HG03521 (cell line): ENCODE measurements at regions not wholly inside any gene's neighbourhood (a gene's known extent, or its start where the extent isn't known, plus 50 kb on each side); places are given as distances from the start of the nearest gene placed in this dataset.

Experiments
- ATAC-seq: cut with Tn5 transposase; IDR thresholded peaks from one replicate; pipeline ENCODE4 v1.9.1; 2021; ENCODE audit warnings: mild to moderate bottlenecking, moderate library complexity; ENCODE audit not compliant: unreplicated experiment

DNA sequence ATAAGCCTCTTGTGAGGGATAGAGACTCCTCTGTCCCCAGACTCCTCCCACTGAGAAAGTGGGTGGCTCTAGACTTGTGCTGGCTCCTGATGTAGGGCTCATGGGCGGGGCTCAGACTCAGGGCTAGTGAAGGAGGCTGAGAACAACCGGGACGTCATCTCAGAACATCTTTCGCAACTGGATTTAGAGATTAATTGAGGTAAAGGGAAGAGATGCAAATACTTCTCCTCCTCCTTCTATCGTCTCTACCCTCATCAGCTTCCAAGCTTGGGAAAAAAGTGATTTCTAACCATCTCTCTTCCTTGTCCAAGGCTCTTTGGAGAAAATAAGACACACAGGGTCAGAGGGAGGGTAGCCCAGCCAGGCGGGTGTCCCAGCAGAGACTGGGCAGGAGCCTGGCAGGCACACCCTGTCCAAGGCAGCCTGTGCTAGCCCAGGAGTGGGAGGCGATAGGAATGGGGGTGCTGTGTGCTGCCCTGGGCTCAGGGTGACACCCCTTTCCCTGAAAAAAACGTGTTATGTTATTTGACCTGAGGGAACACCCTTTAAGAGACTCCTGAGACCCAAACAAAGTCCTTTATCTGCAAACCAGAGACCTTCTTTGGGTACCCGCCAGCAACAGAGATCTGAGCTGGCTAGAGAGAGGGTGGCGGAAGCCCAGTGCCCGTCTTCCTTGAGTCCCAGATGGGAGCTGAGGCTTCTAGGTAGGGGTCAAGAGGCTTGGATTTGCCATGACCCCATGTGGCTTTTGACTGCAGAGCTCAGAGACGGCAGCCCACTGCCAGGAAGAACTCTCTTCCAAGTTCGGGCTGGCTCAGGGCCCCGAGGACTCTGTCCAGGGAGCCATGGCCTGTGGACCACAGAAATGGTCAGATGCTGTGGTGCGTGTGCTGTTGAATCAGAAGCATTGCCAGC is 160.9 kb downstream of the ADAMTS15 start:
- no peak for ATAC-seq

DNA sequence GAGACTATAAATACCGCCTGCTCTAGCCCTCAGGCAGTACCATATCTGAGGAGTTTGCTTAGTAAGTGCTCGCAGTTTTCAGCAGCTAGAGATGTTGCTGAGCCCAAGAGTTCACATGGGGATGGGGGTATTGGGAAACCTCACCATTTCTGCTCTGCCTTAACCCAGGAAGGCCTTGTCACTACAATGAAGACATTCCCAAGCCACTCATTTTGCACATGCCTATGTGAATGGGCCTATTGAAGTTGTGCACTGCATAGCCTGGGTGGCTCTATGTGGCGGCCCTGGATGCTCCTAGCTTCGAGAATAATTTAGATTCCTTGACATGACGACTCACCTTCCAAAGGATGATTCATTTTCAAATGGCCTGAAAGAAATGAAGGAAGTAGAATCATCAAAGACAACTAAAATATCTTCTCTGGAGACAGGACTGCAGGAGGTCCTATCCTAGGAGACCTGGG is 163.4 kb downstream of the ADAMTS15 start:
- no peak for ATAC-seq

DNA sequence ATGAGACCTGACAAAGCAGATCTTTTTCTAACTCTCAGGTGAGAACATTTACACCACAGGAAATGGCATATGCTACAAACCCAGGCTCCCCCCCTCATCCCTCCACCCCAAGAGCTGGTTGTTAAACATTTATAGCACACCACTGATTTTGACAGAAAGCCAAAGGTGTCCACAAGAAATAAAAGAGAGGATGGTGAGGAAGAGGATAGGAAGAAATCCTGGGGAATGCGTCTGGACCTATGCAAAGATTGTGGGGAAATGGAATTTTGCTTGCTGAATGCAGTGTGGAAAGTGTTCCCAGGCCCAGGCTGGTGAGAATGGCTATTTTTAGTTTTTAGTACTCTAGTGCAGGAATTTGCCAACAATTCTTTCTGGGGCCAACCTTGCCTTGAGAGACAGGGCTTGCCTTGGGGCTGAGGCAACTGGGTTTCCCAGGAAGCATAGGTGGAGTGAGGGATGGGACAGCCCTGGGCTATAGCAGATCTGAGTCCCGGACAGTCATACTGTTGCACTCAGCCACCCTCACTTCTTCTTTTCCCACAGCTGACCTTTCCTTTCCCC is 163.9 kb downstream of the ADAMTS15 start:
- ATAC-seq = no peak

DNA sequence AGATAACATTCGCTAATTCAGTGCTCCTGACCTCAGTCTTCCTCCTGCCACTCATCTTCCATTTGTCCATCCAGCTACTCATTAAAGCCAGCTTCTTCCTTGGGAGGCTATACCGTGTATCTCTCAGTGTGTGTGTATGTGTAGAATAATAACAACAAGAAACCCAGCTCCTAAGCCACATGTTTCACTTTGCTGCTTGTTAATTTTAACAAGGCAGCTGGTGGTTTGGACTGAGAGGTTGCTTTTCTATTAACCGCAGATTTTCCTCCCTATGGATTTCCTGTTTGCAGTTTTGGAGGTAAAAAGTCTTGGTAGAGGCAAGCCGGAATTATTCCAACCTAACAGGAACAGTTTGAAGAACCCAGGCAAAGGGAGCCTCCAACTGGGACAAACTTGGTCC is 165.0 kb downstream of the ADAMTS15 start:
- no peak for ATAC-seq

DNA sequence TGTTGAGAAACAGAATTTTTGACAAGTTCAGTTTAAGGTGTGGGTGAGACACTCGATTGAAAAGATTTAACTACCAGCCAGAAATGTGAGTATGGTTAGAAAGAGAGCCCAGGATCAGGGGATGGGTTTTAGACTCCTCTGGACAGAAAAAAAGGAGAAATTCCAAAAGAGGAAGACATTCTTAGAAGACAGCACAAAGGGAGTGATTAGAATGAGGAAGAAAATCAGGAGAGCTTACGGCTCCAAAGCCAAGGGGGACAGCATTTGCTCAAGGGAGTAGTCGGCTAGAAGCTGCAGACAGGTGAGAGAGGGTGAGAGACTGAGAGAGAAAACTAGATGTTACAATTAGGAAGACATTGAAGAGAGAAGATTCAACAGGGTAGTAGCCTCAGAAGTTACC is 166.1 kb downstream of the ADAMTS15 start:
- ATAC-seq = no peak

DNA sequence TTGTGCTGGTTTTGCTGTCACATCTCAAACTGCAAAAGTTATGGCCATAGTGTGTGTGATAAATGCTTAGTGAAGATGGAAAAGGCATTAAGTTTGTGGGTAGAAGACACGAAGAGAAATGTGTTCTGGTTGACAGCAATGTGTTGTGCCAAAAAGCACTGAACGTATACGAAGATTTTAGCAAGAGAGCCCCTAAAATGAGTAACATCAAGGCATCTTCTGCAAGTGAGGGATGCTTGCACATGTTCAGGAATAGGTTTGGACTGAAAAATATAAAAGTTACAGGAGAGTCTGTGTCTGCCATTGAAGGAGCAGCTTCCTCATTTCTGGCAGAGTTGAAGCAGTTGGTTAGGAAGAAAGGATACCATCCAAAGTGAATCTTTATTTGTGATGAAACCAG is 167.1 kb downstream of the ADAMTS15 start:
- no peak for ATAC-seq

DNA sequence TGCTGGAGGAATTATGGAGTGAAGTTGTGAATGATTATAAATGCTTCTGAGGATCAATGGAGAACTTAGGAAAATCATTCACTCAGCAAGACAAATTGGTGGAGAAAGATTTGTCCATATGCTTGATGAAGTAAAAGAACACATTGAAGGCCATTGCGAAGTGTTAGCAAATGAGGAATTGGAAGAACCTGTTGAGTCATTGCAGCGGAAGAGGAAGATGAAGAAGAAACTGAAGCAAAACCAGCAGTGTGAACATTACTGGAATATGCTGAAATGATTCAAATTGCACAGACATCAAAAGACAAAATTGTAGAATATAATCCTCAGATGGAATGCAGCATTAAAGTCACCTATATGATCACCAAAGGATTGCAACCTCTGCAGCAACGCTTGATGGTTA is 168.1 kb downstream of the ADAMTS15 start:
- no peak for ATAC-seq

DNA sequence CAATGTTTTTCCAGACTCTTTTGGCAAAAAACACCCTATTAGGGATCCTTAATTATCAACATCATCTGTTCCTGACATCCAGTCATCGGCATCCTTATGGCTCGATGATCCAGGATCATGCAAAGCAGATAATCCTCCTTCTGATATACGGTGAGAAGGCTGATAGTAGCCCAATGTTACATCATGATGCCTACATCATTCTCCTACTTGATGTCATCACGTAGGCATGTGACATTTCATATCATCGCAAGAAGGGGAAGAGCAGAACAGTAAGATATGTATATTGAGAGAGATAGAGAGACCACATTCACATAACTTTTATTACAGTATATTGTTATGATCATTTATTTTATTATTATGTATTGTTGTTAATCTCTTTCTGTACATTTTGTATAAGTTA is 168.6 kb downstream of the ADAMTS15 start:
- ATAC-seq = no peak

DNA sequence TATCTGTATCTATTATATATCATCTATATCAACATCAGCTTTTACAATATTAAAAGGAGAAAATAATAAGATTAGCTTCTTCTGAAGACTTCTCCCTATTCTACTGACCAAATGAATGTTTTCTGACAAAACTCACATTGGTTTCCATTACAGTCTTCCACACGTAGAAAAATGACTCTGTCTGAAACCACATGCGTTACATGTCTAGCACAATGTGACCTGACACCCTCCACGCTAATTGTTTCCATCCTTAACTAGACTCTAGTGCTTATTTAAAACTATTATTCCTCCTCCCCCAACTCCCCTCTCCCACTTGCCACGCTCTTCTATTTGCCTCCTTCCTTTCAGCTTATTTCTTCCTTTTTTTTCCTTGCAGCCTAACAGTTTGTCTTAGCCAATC is 172.1 kb downstream of the ADAMTS15 start:
- ATAC-seq = no peak

DNA sequence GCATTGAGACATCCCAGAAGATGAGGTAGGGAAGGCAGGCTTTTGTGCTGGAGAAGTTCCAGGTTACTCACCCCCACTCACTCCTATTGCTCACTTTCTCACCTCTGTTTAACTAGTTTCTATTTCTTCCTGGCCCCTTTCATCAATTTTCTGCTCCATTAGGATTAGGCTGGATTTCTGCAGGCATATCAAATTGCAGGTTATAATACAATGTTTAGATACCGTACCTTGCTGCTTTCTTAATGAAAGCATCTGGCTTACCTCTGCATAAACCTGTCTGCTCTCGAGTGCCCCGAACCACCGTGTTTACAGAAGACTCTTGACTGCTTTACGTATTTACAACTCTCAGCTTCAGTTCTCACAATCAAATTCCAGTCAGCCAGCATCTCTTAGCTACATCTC is 173.7 kb downstream of the ADAMTS15 start:
- ATAC-seq = no peak

DNA sequence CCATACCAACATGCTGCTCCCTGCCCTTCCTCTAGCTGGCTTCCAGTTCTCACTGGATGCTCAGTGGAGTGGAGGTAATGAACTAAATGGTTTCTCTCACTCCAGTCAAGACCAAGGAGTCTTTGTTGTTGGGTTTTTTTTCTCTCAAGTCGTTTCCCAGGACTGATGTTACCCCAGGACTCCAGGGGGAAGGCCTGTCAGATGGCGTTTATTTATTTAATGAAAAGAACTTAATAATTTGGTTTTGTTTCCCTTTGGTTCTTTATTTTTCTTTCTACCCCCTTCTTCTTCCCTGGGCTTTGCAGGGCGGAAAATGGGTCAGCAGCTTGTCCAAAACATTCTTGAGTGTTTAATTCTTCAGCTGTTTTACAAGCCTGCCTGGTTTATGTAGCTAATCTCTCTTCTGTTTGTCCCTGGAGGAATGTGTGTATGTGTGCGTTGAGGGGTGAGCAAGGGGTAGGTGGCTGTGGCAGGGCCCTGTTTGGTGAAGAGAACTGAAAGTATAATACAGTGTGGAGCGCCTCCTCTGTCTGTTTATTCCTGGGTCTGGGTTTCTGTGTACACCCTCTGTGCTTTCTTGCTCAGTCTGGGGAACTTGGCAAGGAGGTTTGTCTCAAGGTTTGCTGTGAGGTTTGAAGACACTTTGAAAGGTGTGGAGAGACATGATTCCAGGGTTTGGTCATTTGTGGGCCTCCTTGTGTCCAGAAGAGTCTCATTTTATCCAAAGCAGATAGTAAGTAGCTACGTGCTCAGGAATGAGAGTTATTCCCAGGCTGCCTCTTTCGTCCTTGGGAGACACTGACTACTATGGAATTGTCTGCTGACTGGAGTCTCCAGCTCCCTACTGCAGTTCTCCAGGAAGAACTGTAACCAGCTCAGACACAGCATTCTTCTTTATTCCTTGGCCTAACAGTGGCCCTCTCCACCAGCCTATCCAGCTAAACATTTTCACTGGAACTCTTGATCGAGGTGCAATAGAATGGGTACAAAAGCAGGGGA is 175.5 kb downstream of the ADAMTS15 start:
- no peak for ATAC-seq

DNA sequence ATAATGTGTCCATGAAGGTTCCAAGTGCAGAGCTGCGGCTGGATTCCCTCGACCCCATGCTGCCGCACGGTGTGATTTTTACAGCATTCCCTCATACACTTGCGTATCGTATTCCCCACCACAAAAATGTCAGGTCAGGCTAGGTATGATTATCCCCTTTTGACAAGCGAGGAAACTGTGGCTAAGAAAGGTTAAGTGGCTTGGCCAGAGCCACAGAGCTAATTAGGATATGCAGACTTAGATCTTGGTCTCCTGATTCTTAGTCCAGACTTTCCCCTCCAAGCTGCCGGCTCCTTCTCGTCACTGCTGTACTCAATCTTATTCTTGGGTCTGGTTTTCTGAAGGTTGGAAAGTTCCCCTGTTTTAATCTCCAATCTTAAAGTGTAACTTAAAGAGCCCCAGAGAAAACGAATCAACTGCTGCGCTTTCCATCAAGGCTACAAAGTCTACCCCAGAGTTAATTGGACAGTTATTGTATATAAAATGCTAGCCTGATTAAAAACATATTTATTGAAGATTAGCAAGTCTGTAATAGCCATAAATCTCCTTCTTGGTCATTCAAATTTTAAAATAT is 176.6 kb downstream of the ADAMTS15 start:
- ATAC-seq = no peak

DNA sequence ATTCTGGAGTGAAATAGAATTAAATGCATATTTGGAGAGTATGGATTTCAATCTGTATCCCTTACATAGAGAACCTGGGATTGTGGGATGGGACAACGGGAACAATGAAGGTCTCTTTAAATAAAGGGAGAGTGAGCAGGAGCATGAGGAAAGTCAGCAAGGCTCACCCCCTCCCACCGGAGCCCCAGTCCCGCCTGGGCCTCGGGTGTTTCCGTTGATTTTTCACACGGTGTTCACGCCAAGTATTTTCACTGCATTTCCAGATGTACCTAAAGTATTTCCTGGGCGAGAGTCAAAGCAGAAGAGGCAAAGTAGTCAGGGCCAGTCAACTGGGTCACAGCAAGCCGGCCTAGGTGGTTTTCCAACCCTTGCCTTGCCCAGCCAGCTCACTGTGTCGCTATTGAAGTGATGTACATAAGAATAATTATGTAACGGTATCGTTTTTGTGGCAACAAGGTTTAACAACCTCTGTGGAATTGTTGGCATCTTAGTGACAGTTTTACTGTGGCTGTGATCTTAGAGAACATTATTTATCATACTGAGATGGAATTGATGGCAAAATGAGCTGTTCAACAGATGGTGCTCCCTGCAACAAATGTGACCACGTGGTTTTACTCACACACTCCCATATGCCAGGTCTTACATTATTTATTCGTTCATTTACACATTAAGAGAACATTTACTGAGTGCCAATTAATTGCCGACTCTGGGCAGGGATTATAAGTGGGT is 177.3 kb downstream of the ADAMTS15 start:
- ATAC-seq = no peak

DNA sequence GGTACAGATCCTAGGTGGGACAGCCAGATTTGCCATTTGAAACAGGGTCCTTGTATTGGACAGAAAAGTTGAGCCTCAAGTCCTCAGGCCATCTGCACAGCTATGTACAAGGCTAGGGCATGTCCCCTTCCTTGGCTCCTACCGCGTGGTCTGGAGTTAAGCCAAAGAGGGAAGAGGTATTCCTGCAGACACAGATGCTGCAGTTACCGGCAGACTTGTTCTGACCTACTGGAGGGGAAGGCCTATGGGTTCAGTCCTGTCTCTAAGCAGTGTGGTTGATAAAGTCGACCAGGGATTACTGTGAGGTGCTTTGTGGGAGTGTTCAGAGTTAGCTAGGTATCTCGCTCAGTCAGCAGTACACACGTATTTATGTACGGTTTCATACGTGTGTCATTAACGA is 180.6 kb downstream of the ADAMTS15 start:
- no peak for ATAC-seq

DNA sequence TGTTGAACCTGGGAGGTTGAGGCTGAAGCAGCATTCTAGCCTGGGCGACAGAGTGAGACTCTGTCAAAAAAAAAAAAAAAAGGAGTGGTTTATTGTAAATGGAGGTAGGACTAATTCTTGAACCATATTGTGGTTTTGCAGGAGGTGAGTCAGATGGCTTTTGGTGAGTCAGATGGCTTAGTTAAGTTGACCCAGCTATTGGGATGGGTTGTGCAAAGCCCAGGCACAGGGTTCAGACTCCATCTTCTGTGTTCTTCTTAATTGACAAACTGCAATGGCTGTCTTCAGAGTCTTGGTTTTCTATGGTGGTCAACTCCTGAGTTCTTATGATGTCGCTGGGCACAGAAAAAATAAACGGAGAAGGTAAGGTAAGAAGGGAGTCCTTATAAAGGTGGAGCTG is 182.7 kb downstream of the ADAMTS15 start:
- ATAC-seq = no peak

DNA sequence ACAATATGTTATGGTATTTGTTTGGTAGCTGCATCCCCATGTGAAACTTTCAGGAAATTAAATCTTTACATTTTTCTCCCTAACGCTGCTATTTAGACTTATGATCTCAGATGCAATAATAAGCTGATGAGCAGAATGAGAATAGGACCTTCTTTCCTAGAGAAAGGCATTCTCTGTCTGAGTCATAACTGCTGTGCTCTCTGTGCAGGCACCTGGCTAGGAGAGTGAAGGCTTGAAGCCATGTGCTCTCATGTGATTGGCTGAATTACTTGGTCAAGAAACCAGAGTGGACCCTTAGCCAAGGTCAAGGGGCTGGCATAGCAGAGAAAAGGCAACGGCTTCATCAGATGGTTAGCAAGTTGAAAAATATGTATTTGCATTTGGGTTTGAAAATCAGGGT is 185.0 kb downstream of the ADAMTS15 start:
- ATAC-seq = no peak

DNA sequence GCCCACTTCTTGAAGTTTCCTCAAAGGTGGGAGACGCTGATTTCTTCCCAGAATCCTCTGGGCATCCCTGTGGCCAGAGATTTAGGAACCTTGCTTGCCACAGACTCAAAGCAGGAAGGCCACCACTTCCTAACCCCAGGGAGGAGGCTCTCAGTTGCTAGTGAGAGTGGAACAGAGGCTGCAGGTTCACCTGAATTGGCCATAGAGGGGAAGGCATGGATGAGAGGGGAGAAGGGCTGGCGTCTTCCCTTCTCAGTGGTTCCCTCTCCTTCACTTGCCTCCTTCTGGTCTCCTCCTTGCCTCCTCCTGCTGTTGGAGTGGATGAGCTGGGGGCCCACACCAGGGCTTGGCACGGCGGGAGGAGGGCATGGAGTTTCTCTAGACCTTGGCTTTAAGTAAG is 185.7 kb downstream of the ADAMTS15 start:
- ATAC-seq = no peak

DNA sequence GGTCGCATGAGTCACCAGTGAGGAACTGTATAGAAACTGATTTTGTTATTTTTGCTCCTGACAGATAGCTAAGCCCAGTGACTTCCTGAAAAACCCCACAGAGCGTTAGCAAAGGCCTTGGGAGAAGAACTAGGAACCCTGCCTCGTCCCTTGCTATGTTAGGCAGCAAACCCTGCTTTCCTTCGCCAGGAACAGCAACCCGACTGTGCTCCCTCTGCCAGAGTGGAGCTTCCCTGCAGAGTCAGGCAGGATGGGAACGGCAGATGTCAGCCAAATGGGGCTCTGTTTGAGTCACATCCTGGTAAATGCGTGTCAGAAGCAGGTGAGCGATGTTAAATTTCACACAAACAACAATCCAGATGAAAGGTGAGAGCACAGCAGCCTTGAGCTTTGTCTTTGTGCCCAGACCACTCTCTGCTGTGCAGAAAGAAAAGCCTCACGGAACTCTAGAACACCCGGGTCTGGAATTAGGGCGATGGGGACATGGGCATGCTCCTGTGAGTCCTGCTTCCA is 186.6 kb downstream of the ADAMTS15 start:
- ATAC-seq = no peak

DNA sequence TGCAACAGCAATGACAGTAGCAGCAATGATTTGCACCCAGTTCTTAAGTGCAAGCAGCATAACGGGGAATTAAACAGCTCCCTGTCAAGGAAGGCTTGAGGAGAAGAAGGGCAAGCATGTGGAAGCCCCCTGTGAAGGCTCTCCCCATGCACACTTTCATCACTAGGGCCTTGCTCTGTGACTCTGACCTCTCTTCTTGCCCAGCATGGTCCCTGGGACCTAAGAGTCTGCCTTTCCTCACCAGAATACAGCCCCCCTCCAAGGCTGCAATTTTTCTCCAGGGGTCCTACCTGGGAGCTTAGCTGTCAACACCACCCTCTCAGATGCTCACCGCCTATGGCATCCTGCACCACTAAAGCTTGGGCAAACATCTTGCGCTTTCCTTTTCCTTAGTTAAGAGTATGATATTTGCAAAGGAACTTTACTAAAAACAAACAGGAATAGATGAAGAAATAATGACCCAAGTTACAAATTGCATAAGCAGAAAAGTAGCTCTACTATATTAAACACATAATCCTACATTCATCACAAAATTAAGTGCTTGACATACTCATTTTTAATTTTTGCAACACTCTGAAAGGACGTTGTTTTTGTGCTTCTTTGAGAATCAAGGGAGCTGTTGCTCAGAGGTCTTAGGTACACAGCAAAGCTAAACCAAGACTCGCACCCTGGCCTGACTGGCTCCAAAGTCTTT is 187.6 kb downstream of the ADAMTS15 start:
- ATAC-seq = no peak
